ENCODE measurements at regions not wholly inside any gene's neighbourhood (a gene's known extent, or its start where the extent isn't known, plus 50 kb on each side); places are given as distances from the start of the nearest gene placed in this dataset.

GRCh38 chr10:112883360-112884178, 66.5 kb upstream of the TCF7L2 start:
- ChIA-PET POLR2A (no interaction called here), CTCF (no interaction called here)
- DNase-seq (ENCODE audit: extremely low spot score): no peak
- TF ChIP-seq CTCF (IDR thresholded peaks at IDR 0.05; ENCODE audit: control extremely low read depth, extremely low read depth, low read depth, missing control alignments): no peak

GRCh38 chr10:112884179-112884504, 65.9 kb upstream of the TCF7L2 start:
- no peak for DNase-seq (ENCODE audit: extremely low spot score)
- POLR2A ChIA-PET: no interaction called here
- CTCF ChIA-PET: no interaction called here
- no peak for TF ChIP-seq CTCF (IDR thresholded peaks at IDR 0.05; ENCODE audit: control extremely low read depth, extremely low read depth, low read depth, missing control alignments)

GRCh38 chr10:112886463-112886862, 63.6 kb upstream of the TCF7L2 start:
- TF ChIP-seq CTCF (IDR thresholded peaks at IDR 0.05; ENCODE audit: control extremely low read depth, extremely low read depth, low read depth, missing control alignments): no peak
- DNase-seq (ENCODE audit: extremely low spot score): no peak
- POLR2A ChIA-PET: no interaction called here
- CTCF ChIA-PET: no interaction called here

GRCh38 chr10:112887968-112888367, 62.1 kb upstream of the TCF7L2 start:
- CTCF ChIA-PET: no interaction called here
- TF ChIP-seq CTCF (IDR thresholded peaks at IDR 0.05; ENCODE audit: control extremely low read depth, extremely low read depth, low read depth, missing control alignments): no peak
- POLR2A ChIA-PET: no interaction called here
- no peak for DNase-seq (ENCODE audit: extremely low spot score)

- DNase-seq (ENCODE audit: extremely low spot score): no peak
- CTCF ChIA-PET: no interaction called here
- POLR2A ChIA-PET: no interaction called here
- TF ChIP-seq CTCF (IDR thresholded peaks at IDR 0.05; ENCODE audit: control extremely low read depth, extremely low read depth, low read depth, missing control alignments): no peak
Measured at GRCh38 chr10:112895292-112895691, 54.8 kb upstream of the TCF7L2 start.

GRCh38 chr10:112896273-112896672, 53.8 kb upstream of the TCF7L2 start:
- no peak for TF ChIP-seq CTCF (IDR thresholded peaks at IDR 0.05; ENCODE audit: control extremely low read depth, extremely low read depth, low read depth, missing control alignments)
- DNase-seq (ENCODE audit: extremely low spot score): no peak
- CTCF ChIA-PET: interaction anchor here (1.3 kb wide), 1 partner anchor 16 kb away, joined by 5 read pairs; no protein-coding TSS in a partner anchor
- POLR2A ChIA-PET: interaction anchor here (0.6 kb wide), 1 partner anchor 88 kb away, joined by 5 read pairs; no protein-coding TSS in a partner anchor

Measured in GM10248 (cell line).